CD4-positive, alpha-beta T cell treated with Interleukin-10 for 1 hour (primary cell): ENCODE measurements at regions not wholly inside any gene's neighbourhood (a gene's known extent, or its start where the extent isn't known, plus 50 kb on each side); places are given as distances from the start of the nearest gene placed in this dataset.
"Not testable (repeated sequence)": the region's sequence is repeated elsewhere in the genome, so short reads cannot be mapped to it uniquely, and the experiment has no call there.

ENCODE experiments used
- DNase-seq: peaks from one replicate; pipeline ENCODE4 v3.0.0-alpha.2; 2020

- no peak for DNase-seq
Observed at GRCh38 chr11:37973941-37974340, 1375.9 kb upstream of the RAG2 start.

GRCh38 chr11:37972691-37973090 is 1374.7 kb upstream of the RAG2 start:
- DNase-seq = no peak

GRCh38 chr11:37969336-37969735 is 1371.3 kb upstream of the RAG2 start:
- not testable (repeated sequence) for DNase-seq

- no peak for DNase-seq
Observed at GRCh38 chr11:37968148-37968547, 1370.1 kb upstream of the RAG2 start.

- no peak for DNase-seq
Observed at GRCh38 chr11:37967635-37968034, 1369.6 kb upstream of the RAG2 start.

- no peak for DNase-seq
Observed at GRCh38 chr11:37963440-37963839, 1365.4 kb upstream of the RAG2 start.

GRCh38 chr11:37957717-37958116 is 1359.7 kb upstream of the RAG2 start:
- DNase-seq = no peak

GRCh38 chr11:37951996-37952395 is 1354.0 kb upstream of the RAG2 start:
- DNase-seq = no peak

GRCh38 chr11:37948258-37948657 is 1350.2 kb upstream of the RAG2 start:
- DNase-seq = no peak

- DNase-seq = no peak
Observed at GRCh38 chr11:37947821-37948220, 1349.8 kb upstream of the RAG2 start.

- DNase-seq = no peak
Observed at GRCh38 chr11:37946155-37946766, 1348.2 kb upstream of the RAG2 start.

GRCh38 chr11:37942081-37942480 is 1344.0 kb upstream of the RAG2 start:
- no peak for DNase-seq

GRCh38 chr11:37929100-37929653 is 1331.1 kb upstream of the RAG2 start:
- DNase-seq = no peak

GRCh38 chr11:37926772-37927171 is 1328.7 kb upstream of the RAG2 start:
- no peak for DNase-seq

GRCh38 chr11:37916331-37916730 is 1318.3 kb upstream of the RAG2 start:
- no peak for DNase-seq

- no peak for DNase-seq
Observed at GRCh38 chr11:37914859-37915258, 1316.8 kb upstream of the RAG2 start.

- DNase-seq = no peak
Observed at GRCh38 chr11:37908219-37908548, 1310.1 kb upstream of the RAG2 start.

GRCh38 chr11:37907436-37908218 is 1309.6 kb upstream of the RAG2 start:
- no peak for DNase-seq

- no peak for DNase-seq
Observed at GRCh38 chr11:37905707-37906417, 1307.8 kb upstream of the RAG2 start.

- no peak for DNase-seq
Observed at GRCh38 chr11:37896016-37896415, 1298.0 kb upstream of the RAG2 start.

- no peak for DNase-seq
Observed at GRCh38 chr11:37881741-37882140, 1283.7 kb upstream of the RAG2 start.

- no peak for DNase-seq
Observed at GRCh38 chr11:37861671-37862070, 1263.6 kb upstream of the RAG2 start.

- DNase-seq = not testable (repeated sequence)
Observed at GRCh38 chr11:37858806-37859537, 1260.9 kb upstream of the RAG2 start.
